ENCODE measurements at regions not wholly inside any gene's neighbourhood (a gene's known extent, or its start where the extent isn't known, plus 50 kb on each side); places are given as distances from the start of the nearest gene placed in this dataset.
"Not testable (repeated sequence)": the region's sequence is repeated elsewhere in the genome, so short reads cannot be mapped to it uniquely, and the experiment has no call there.

GRCh38 chr5:145446412-145446811 is 388.7 kb downstream of the PRELID2 start:
- Histone ChIP-seq H3K27me3 (replicated peaks; ENCODE audit: insufficient read depth) (no peaks in the 10 kb centered on the region), H3K27ac (no peak overlapping the region), H3K36me3 (ENCODE audit: low read depth) (no peaks in the 10 kb centered on the region), H2AFZ (no peak overlapping the region), H4K20me1 (ENCODE audit: insufficient read depth) (no peaks in the 10 kb centered on the region), H3F3A (ENCODE audit: insufficient read depth) (no peaks in the 10 kb centered on the region), H3K79me2 (ENCODE audit: insufficient read depth) (no peaks in the 10 kb centered on the region), H3K4me3 (no peak overlapping the region), H3K9me3 (ENCODE audit: low read depth) (no peaks in the 10 kb centered on the region), H3K4me1 (ENCODE audit: insufficient read depth) (no peaks in the 10 kb centered on the region), H3K9me2 (ENCODE audit: insufficient read depth) (no peaks in the 10 kb centered on the region), H3K4me2 (ENCODE audit: unreplicated experiment) (no peak overlapping the region), H3K9ac (no peak overlapping the region)
- in situ Hi-C loops (cut with MboI), result no loop called here
- no peak for DNase-seq
- WGBS, 2 experiments (ENCODE audit: low coverage in 1 of 2, low lambda C conversion rate in 2 of 2, missing lambda C conversion rate in 2 of 2), result 68 to 75% methylated on average over 5 of the region's 5 CpGs
- TF ChIP-seq EZH2 (IDR thresholded peaks at IDR 0.05; ENCODE audit: insufficient read depth, poor library complexity, severe bottlenecking) (no peak), EZH2phosphoT487 (IDR thresholded peaks at IDR 0.05; ENCODE audit: insufficient read depth, low read depth) (no peak)

- WGBS, 2 experiments (ENCODE audit: low coverage in 1 of 2, low lambda C conversion rate in 2 of 2, missing lambda C conversion rate in 2 of 2), result 8 to 17% methylated on average over 2 of the region's 2 CpGs
- no peak overlapping the region for H3K4me2 ChIP-seq (ENCODE audit: unreplicated experiment)
Observed at GRCh38 chr5:145445027-145445426, 390.1 kb downstream of the PRELID2 start.

GRCh38 chr5:145443964-145444363 is 391.2 kb downstream of the PRELID2 start:
- Histone ChIP-seq H3K9me3 (ENCODE audit: low read depth) (no peaks in the 10 kb centered on the region), H4K20me1 (ENCODE audit: insufficient read depth) (no peaks in the 10 kb centered on the region), H3K4me1 (ENCODE audit: insufficient read depth) (no peaks in the 10 kb centered on the region), H3K4me3 (no peak overlapping the region), H3K27ac (no peak overlapping the region), H3K79me2 (ENCODE audit: insufficient read depth) (no peaks in the 10 kb centered on the region), H3F3A (ENCODE audit: insufficient read depth) (no peaks in the 10 kb centered on the region), H2AFZ (no peak overlapping the region), H3K9ac (no peak overlapping the region), H3K27me3 (replicated peaks; ENCODE audit: insufficient read depth) (no peaks in the 10 kb centered on the region), H3K9me2 (ENCODE audit: insufficient read depth) (no peaks in the 10 kb centered on the region), H3K36me3 (ENCODE audit: low read depth) (no peaks in the 10 kb centered on the region), H3K4me2 (ENCODE audit: unreplicated experiment) (no peak overlapping the region)
- in situ Hi-C loops (cut with MboI), result no loop called here
- 59 to 60% methylated on average over 4 of the region's 4 CpGs for WGBS, 2 experiments (ENCODE audit: low coverage in 1 of 2, low lambda C conversion rate in 2 of 2, missing lambda C conversion rate in 2 of 2)
- no peak for DNase-seq
- TF ChIP-seq EZH2phosphoT487 (IDR thresholded peaks at IDR 0.05; ENCODE audit: insufficient read depth, low read depth) (no peak), EZH2 (IDR thresholded peaks at IDR 0.05; ENCODE audit: insufficient read depth, poor library complexity, severe bottlenecking) (no peak)

More at GRCh38 chr5:145445027-145445426, 390.1 kb downstream of the PRELID2 start:
- Histone ChIP-seq H3K4me1 (ENCODE audit: insufficient read depth) (no peaks in the 10 kb centered on the region), H3K27me3 (replicated peaks; ENCODE audit: insufficient read depth) (no peaks in the 10 kb centered on the region), H3K27ac (no peak overlapping the region), H4K20me1 (ENCODE audit: insufficient read depth) (no peaks in the 10 kb centered on the region), H3K9me2 (ENCODE audit: insufficient read depth) (no peaks in the 10 kb centered on the region), H3K4me3 (no peak overlapping the region), H3K36me3 (ENCODE audit: low read depth) (no peaks in the 10 kb centered on the region), H3K79me2 (ENCODE audit: insufficient read depth) (no peaks in the 10 kb centered on the region), H2AFZ (no peak overlapping the region), H3F3A (ENCODE audit: insufficient read depth) (no peaks in the 10 kb centered on the region), H3K9me3 (ENCODE audit: low read depth) (no peaks in the 10 kb centered on the region), H3K9ac (no peak overlapping the region)
- in situ Hi-C loops (cut with MboI), result no loop called here
- DNase-seq, result no peak
- TF ChIP-seq EZH2phosphoT487 (IDR thresholded peaks at IDR 0.05; ENCODE audit: insufficient read depth, low read depth), result no peak
- TF ChIP-seq EZH2 (IDR thresholded peaks at IDR 0.05; ENCODE audit: insufficient read depth, poor library complexity, severe bottlenecking), result no peak

GRCh38 chr5:145443366-145443765 is 391.8 kb downstream of the PRELID2 start:
- Histone ChIP-seq H3K4me1 (ENCODE audit: insufficient read depth) (no peaks in the 10 kb centered on the region), H3K4me2 (ENCODE audit: unreplicated experiment) (no peak overlapping the region), H3K9me2 (ENCODE audit: insufficient read depth) (no peaks in the 10 kb centered on the region), H3K79me2 (ENCODE audit: insufficient read depth) (no peaks in the 10 kb centered on the region), H2AFZ (no peak overlapping the region), H3K27ac (no peak overlapping the region), H3F3A (ENCODE audit: insufficient read depth) (no peaks in the 10 kb centered on the region), H3K9ac (no peak overlapping the region), H4K20me1 (ENCODE audit: insufficient read depth) (no peaks in the 10 kb centered on the region), H3K4me3 (no peak overlapping the region), H3K9me3 (ENCODE audit: low read depth) (no peaks in the 10 kb centered on the region), H3K27me3 (replicated peaks; ENCODE audit: insufficient read depth) (no peaks in the 10 kb centered on the region), H3K36me3 (ENCODE audit: low read depth) (no peaks in the 10 kb centered on the region)
- WGBS, 2 experiments (ENCODE audit: low coverage in 1 of 2, low lambda C conversion rate in 2 of 2, missing lambda C conversion rate in 2 of 2), result 46 to 48% methylated on average over 2 of the region's 2 CpGs
- in situ Hi-C loops (cut with MboI), result no loop called here
- DNase-seq, result no peak
- TF ChIP-seq EZH2 (IDR thresholded peaks at IDR 0.05; ENCODE audit: insufficient read depth, poor library complexity, severe bottlenecking) (no peak), EZH2phosphoT487 (IDR thresholded peaks at IDR 0.05; ENCODE audit: insufficient read depth, low read depth) (no peak)

GRCh38 chr5:145442661-145443060 is 392.5 kb downstream of the PRELID2 start:
- H3K36me3 ChIP-seq (ENCODE audit: low read depth); H4K20me1 ChIP-seq (ENCODE audit: insufficient read depth); DNase-seq; H3K9me3 ChIP-seq (ENCODE audit: low read depth); H3K4me1 ChIP-seq (ENCODE audit: insufficient read depth); H3F3A ChIP-seq (ENCODE audit: insufficient read depth); H3K4me3 ChIP-seq; H3K79me2 ChIP-seq (ENCODE audit: insufficient read depth); H3K4me2 ChIP-seq (ENCODE audit: unreplicated experiment); H3K9me2 ChIP-seq (ENCODE audit: insufficient read depth); H2AFZ ChIP-seq; in situ Hi-C loops (cut with MboI); H3K9ac ChIP-seq; H3K27me3 ChIP-seq (replicated peaks; ENCODE audit: insufficient read depth); H3K27ac ChIP-seq: not testable (repeated sequence)
- 50 to 61% methylated on average over 6 of the region's 6 CpGs for WGBS, 2 experiments (ENCODE audit: low coverage in 1 of 2, low lambda C conversion rate in 2 of 2, missing lambda C conversion rate in 2 of 2)
